ENCODE measurements at regions not wholly inside any gene's neighbourhood (a gene's known extent, or its start where the extent isn't known, plus 50 kb on each side); places are given as distances from the start of the nearest gene placed in this dataset.

GRCh38 chr3:177979703-177980102, 556.5 kb upstream of the KCNMB2 start:
- TF ChIP-seq CTCF (IDR thresholded peaks at IDR 0.05) (no peak), POLR2A (IDR thresholded peaks at IDR 0.05) (no peak), EP300 (IDR thresholded peaks at IDR 0.05) (no peak)
